ENCODE measurements at regions not wholly inside any gene's neighbourhood (a gene's known extent, or its start where the extent isn't known, plus 50 kb on each side); places are given as distances from the start of the nearest gene placed in this dataset.

- TF ChIP-seq CTCF (IDR thresholded peaks at IDR 0.05; ENCODE audit: low read depth, low read length, missing input control) (no peak), TAF1 (conservative IDR thresholded peaks at IDR 0.05) (no peak), EGR1 (IDR thresholded peaks at IDR 0.05; ENCODE audit: low read depth in 2 of 2) (no peak), RXRA (IDR thresholded peaks at IDR 0.05) (no peak)
- TF ChIP-seq, protein P1, sequence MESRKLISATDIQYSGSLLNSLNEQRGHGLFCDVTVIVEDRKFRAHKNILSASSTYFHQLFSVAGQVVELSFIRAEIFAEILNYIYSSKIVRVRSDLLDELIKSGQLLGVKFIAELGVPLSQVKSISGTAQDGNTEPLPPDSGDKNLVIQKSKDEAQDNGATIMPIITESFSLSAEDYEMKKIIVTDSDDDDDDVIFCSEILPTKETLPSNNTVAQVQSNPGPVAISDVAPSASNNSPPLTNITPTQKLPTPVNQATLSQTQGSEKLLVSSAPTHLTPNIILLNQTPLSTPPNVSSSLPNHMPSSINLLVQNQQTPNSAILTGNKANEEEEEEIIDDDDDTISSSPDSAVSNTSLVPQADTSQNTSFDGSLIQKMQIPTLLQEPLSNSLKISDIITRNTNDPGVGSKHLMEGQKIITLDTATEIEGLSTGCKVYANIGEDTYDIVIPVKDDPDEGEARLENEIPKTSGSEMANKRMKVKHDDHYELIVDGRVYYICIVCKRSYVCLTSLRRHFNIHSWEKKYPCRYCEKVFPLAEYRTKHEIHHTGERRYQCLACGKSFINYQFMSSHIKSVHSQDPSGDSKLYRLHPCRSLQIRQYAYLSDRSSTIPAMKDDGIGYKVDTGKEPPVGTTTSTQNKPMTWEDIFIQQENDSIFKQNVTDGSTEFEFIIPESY (IDR thresholded peaks at IDR 0.05): no peak
Measured at GRCh38 chr2:33782395-33783230, 183.5 kb upstream of the FAM98A start.
